Right atrium auricular region (tissue), 2 donors: ENCODE measurements at regions not wholly inside any gene's neighbourhood (a gene's known extent, or its start where the extent isn't known, plus 50 kb on each side); places are given as distances from the start of the nearest gene placed in this dataset.

Experiments
- DNase-seq: peaks from one replicate; pipeline ENCODE4 v3.0.0-alpha.2; 2019; ENCODE audit warnings: low spot score
- H3K27ac ChIP-seq, 2 donors: fragments of 200-600 bp; sonication (generic); 1 replicate in 1 of 2; 2 replicates in 1 of 2; pipeline ENCODE4 v1.5.1; 2016 to 2019
- H3K27me3 ChIP-seq, 2 donors: fragments of 200-600 bp; sonication (generic); one replicate each; pipeline versions ENCODE4 v1.5.1 to v1.6.0; 2017 to 2019
- H3K36me3 ChIP-seq: fragments of 200-600 bp; sonication (generic); one replicate; pipeline ENCODE4 v1.5.1; 2016
- H3K4me1 ChIP-seq, 2 donors: fragments of 200-600 bp; sonication (generic); one replicate each; pipeline versions ENCODE4 v1.5.1 to v1.6.0; 2017 to 2019
- H3K4me3 ChIP-seq, 2 donors: fragments of 200-600 bp; sonication (generic); 1 replicate in 1 of 2; 2 replicates in 1 of 2; pipeline ENCODE4 v1.5.1; 2017 to 2019; ENCODE audit warnings: mild to moderate bottlenecking in 1 of 2, moderate library complexity in 1 of 2
- H3K9me3 ChIP-seq, 2 donors: fragments of 200-600 bp; sonication (generic); one replicate each; pipeline ENCODE4 v1.5.1; 2019
- CTCF ChIP-seq, 2 donors: fragments of 200-600 bp; sonication (generic); IDR thresholded peaks; one replicate each; pipeline ENCODE4 v1.5.1; 2019; ENCODE audit warnings: antibody characterized with exemption in 2 of 2

GRCh38 chr11:2083411-2083810 lies 55.8 kb downstream of the IGF2 start:
- Histone ChIP-seq H3K4me1 (no peaks in the 10 kb centered on the region), H3K27ac (no peak overlapping the region), H3K9me3 (peaks cover 0 to 14% of the 10 kb centered on the region in 2 donors), H3K36me3 (no peaks in the 10 kb centered on the region), H3K4me3 (no peak overlapping the region), H3K27me3 (no peaks in the 10 kb centered on the region)
- DNase-seq: no peak
- TF ChIP-seq CTCF (IDR thresholded peaks at IDR 0.05): no peak

GRCh38 chr11:2077061-2077802 lies 62.0 kb downstream of the IGF2 start:
- Histone ChIP-seq H3K9me3 (no peaks in the 10 kb centered on the region), H3K27me3 (no peaks in the 10 kb centered on the region), H3K27ac (no peak overlapping the region), H3K36me3 (no peaks in the 10 kb centered on the region), H3K4me1 (no peaks in the 10 kb centered on the region), H3K4me3 (no peak overlapping the region)
- no peak for TF ChIP-seq CTCF (IDR thresholded peaks at IDR 0.05)
- no peak for DNase-seq

- no peaks in the 10 kb centered on the region for H3K4me1 ChIP-seq
- no peaks in the 10 kb centered on the region for H3K9me3 ChIP-seq
- H3K4me3 ChIP-seq: no peak overlapping the region
- no peaks in the 10 kb centered on the region for H3K27me3 ChIP-seq
- H3K27ac ChIP-seq: no peak overlapping the region
- no peak for DNase-seq
- H3K36me3 ChIP-seq: no peaks in the 10 kb centered on the region
- no peak for TF ChIP-seq CTCF (IDR thresholded peaks at IDR 0.05)
Observed at GRCh38 chr11:2076441-2076840, 62.7 kb downstream of the IGF2 start.

GRCh38 chr11:2074266-2074825 lies 64.8 kb downstream of the IGF2 start:
- Histone ChIP-seq H3K4me1 (no peaks in the 10 kb centered on the region), H3K9me3 (no peaks in the 10 kb centered on the region), H3K27me3 (no peaks in the 10 kb centered on the region), H3K27ac (no peak overlapping the region), H3K4me3 (no peak overlapping the region), H3K36me3 (no peaks in the 10 kb centered on the region)
- peak in 1 of 2 donors; percentile 26 for TF ChIP-seq CTCF (IDR thresholded peaks at IDR 0.05)
- DNase-seq: no peak

- Histone ChIP-seq H3K9me3 (no peaks in the 10 kb centered on the region), H3K4me3 (no peak overlapping the region), H3K27me3 (no peaks in the 10 kb centered on the region), H3K27ac (no peak overlapping the region), H3K36me3 (no peaks in the 10 kb centered on the region), H3K4me1 (no peaks in the 10 kb centered on the region)
- no peak for TF ChIP-seq CTCF (IDR thresholded peaks at IDR 0.05)
- no peak for DNase-seq
Observed at GRCh38 chr11:2072551-2073261, 66.5 kb downstream of the IGF2 start.
